ENCODE measurements at regions not wholly inside any gene's neighbourhood (a gene's known extent, or its start where the extent isn't known, plus 50 kb on each side); places are given as distances from the start of the nearest gene placed in this dataset.

- H3K4me3 ChIP-seq (ENCODE audit: low read length in 2 of 2): no peak overlapping the region
- H2BK5ac ChIP-seq (ENCODE audit: low read length): no peak overlapping the region
- H3K79me1 ChIP-seq (ENCODE audit: low read depth, low read length): no peaks in the 10 kb centered on the region
- H4K91ac ChIP-seq (ENCODE audit: low read depth, low read length, poor library complexity): no peak overlapping the region
- H3K36me3 ChIP-seq (replicated peaks in 1 of 2; ENCODE audit: control insufficient read depth in 2 of 2, insufficient read depth in 2 of 2, low read length in 2 of 2): no peaks in the 10 kb centered on the region
- H4K8ac ChIP-seq (ENCODE audit: low read depth, low read length): no peak overlapping the region
- H3K14ac ChIP-seq (ENCODE audit: low read length): no peak overlapping the region
- no peak overlapping the region for H3K4ac ChIP-seq (ENCODE audit: low read length)
- H3K23ac ChIP-seq (ENCODE audit: low read depth, low read length, poor library complexity): no peak overlapping the region
- no peaks in the 10 kb centered on the region for H3K9me3 ChIP-seq (replicated peaks in 1 of 2; ENCODE audit: control insufficient read depth in 2 of 2, insufficient read depth in 1 of 2, low read depth in 1 of 2, low read length in 2 of 2)
- no peak for DNase-seq (ENCODE audit: low spot score)
- H3K4me1 ChIP-seq (ENCODE audit: control insufficient read depth in 2 of 2, insufficient read depth in 1 of 2, low read depth in 1 of 2, low read length in 2 of 2): peaks cover 0 to 6% of the 10 kb centered on the region in 2 donors
- no peak overlapping the region for H2BK120ac ChIP-seq (ENCODE audit: low read depth, low read length)
- no peaks in the 10 kb centered on the region for H3K27me3 ChIP-seq (ENCODE audit: control insufficient read depth in 3 of 3, insufficient read depth in 3 of 3, low read depth in 1 of 3, low read length in 3 of 3)
- H2AFZ ChIP-seq (ENCODE audit: low read length): no peak overlapping the region
- H2AK5ac ChIP-seq (ENCODE audit: low read depth, low read length): no peak overlapping the region
- no peak overlapping the region for H3K4me2 ChIP-seq (ENCODE audit: insufficient read depth, low read length, poor library complexity, severe bottlenecking)
- H3K27ac ChIP-seq (replicated peaks; ENCODE audit: low read length): no peak overlapping the region
- H2BK12ac ChIP-seq (ENCODE audit: low read length): no peak overlapping the region
- H3K9ac ChIP-seq (ENCODE audit: low read depth, low read length, poor library complexity): no peak overlapping the region
- H2BK15ac ChIP-seq (ENCODE audit: low read length): no peak overlapping the region
- no peak overlapping the region for H3K18ac ChIP-seq (ENCODE audit: low read length)
Measured at GRCh38 chr6:53989504-53989903, 121.7 kb upstream of the MLIP start.

GRCh38 chr6:53992522-53992921 is 118.7 kb upstream of the MLIP start:
- Histone ChIP-seq H3K14ac (ENCODE audit: low read length) (no peak overlapping the region), H4K8ac (ENCODE audit: low read depth, low read length) (no peak overlapping the region), H2BK120ac (ENCODE audit: low read depth, low read length) (no peak overlapping the region), H3K4me3 (ENCODE audit: low read length in 2 of 2) (no peak overlapping the region), H3K27ac (replicated peaks; ENCODE audit: low read length) (no peak overlapping the region), H4K91ac (ENCODE audit: low read depth, low read length, poor library complexity) (no peak overlapping the region), H3K79me1 (ENCODE audit: low read depth, low read length) (no peaks in the 10 kb centered on the region), H3K4me1 (ENCODE audit: control insufficient read depth in 2 of 2, insufficient read depth in 1 of 2, low read depth in 1 of 2, low read length in 2 of 2) (peaks cover 0 to 4% of the 10 kb centered on the region in 2 donors), H3K4me2 (ENCODE audit: insufficient read depth, low read length, poor library complexity, severe bottlenecking) (no peak overlapping the region), H3K23ac (ENCODE audit: low read depth, low read length, poor library complexity) (no peak overlapping the region), H3K18ac (ENCODE audit: low read length) (no peak overlapping the region), H3K4ac (ENCODE audit: low read length) (no peak overlapping the region), H3K27me3 (ENCODE audit: control insufficient read depth in 3 of 3, insufficient read depth in 3 of 3, low read depth in 1 of 3, low read length in 3 of 3) (no peaks in the 10 kb centered on the region), H2AFZ (ENCODE audit: low read length) (no peak overlapping the region), H3K9ac (ENCODE audit: low read depth, low read length, poor library complexity) (no peak overlapping the region), H2BK5ac (ENCODE audit: low read length) (no peak overlapping the region), H2BK15ac (ENCODE audit: low read length) (no peak overlapping the region), H2BK12ac (ENCODE audit: low read length) (no peak overlapping the region), H3K9me3 (replicated peaks in 1 of 2; ENCODE audit: control insufficient read depth in 2 of 2, insufficient read depth in 1 of 2, low read depth in 1 of 2, low read length in 2 of 2) (no peaks in the 10 kb centered on the region), H2AK5ac (ENCODE audit: low read depth, low read length) (no peak overlapping the region), H3K36me3 (replicated peaks in 1 of 2; ENCODE audit: control insufficient read depth in 2 of 2, insufficient read depth in 2 of 2, low read length in 2 of 2) (no peaks in the 10 kb centered on the region)
- WGBS, 2 donors (ENCODE audit: extremely low coverage in 2 of 2, insufficient read length in 2 of 2, insufficient replicate concordance in 1 of 2): no CpG with 5 or more reads among the region's 3 CpGs
- DNase-seq (ENCODE audit: low spot score): no peak

DNA sequence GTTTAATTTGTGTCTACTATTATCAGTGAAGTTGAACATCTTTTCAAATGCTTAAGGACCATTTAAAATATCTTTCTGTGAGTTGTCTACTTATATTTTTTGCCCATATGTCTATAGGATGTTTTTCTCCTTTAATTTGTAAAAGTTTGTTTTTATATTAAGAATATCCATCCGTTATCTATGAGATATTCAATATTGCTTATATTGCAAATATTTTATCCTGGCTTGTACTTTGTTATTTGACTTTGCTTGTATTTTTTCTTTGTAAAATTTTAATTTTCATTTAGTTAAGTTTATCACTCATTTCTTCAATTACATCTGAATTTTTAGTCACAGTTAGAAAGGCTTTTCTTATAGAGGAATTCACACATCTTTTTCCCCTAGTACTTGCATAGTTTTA is 117.0 kb upstream of the MLIP start:
- no peak for DNase-seq (ENCODE audit: low spot score)
- H2BK12ac ChIP-seq (ENCODE audit: low read length): no peak overlapping the region
- no peak overlapping the region for H2AK5ac ChIP-seq (ENCODE audit: low read depth, low read length)
- H3K27me3 ChIP-seq (ENCODE audit: control insufficient read depth in 3 of 3, insufficient read depth in 3 of 3, low read depth in 1 of 3, low read length in 3 of 3): no peaks in the 10 kb centered on the region
- no peaks in the 10 kb centered on the region for H3K36me3 ChIP-seq (replicated peaks in 1 of 2; ENCODE audit: control insufficient read depth in 2 of 2, insufficient read depth in 2 of 2, low read length in 2 of 2)
- H3K4me1 ChIP-seq (ENCODE audit: control insufficient read depth in 2 of 2, insufficient read depth in 1 of 2, low read depth in 1 of 2, low read length in 2 of 2): peaks cover 0 to 4% of the 10 kb centered on the region in 2 donors
- no peak overlapping the region for H3K27ac ChIP-seq (replicated peaks; ENCODE audit: low read length)
- H2BK120ac ChIP-seq (ENCODE audit: low read depth, low read length): no peak overlapping the region
- H3K18ac ChIP-seq (ENCODE audit: low read length): no peak overlapping the region
- no peaks in the 10 kb centered on the region for H3K9me3 ChIP-seq (replicated peaks in 1 of 2; ENCODE audit: control insufficient read depth in 2 of 2, insufficient read depth in 1 of 2, low read depth in 1 of 2, low read length in 2 of 2)
- no peak overlapping the region for H2BK15ac ChIP-seq (ENCODE audit: low read length)
- H4K8ac ChIP-seq (ENCODE audit: low read depth, low read length): no peak overlapping the region
- H2BK5ac ChIP-seq (ENCODE audit: low read length): no peak overlapping the region
- H3K4me3 ChIP-seq (ENCODE audit: low read length in 2 of 2): no peak overlapping the region
- H3K9ac ChIP-seq (ENCODE audit: low read depth, low read length, poor library complexity): no peak overlapping the region
- no peak overlapping the region for H3K23ac ChIP-seq (ENCODE audit: low read depth, low read length, poor library complexity)
- no peaks in the 10 kb centered on the region for H3K79me1 ChIP-seq (ENCODE audit: low read depth, low read length)
- H3K14ac ChIP-seq (ENCODE audit: low read length): no peak overlapping the region
- H2AFZ ChIP-seq (ENCODE audit: low read length): no peak overlapping the region
- H4K91ac ChIP-seq (ENCODE audit: low read depth, low read length, poor library complexity): no peak overlapping the region
- H3K4me2 ChIP-seq (ENCODE audit: insufficient read depth, low read length, poor library complexity, severe bottlenecking): no peak overlapping the region
- no CpG with 5 or more reads among the region's 1 CpG for WGBS, 2 donors (ENCODE audit: extremely low coverage in 2 of 2, insufficient read length in 2 of 2, insufficient replicate concordance in 1 of 2)
- H3K4ac ChIP-seq (ENCODE audit: low read length): no peak overlapping the region

GRCh38 chr6:53995935-53996334 is 115.3 kb upstream of the MLIP start:
- Histone ChIP-seq H2BK5ac (ENCODE audit: low read length) (no peak overlapping the region), H3K23ac (ENCODE audit: low read depth, low read length, poor library complexity) (no peak overlapping the region), H3K4me2 (ENCODE audit: insufficient read depth, low read length, poor library complexity, severe bottlenecking) (no peak overlapping the region), H3K27me3 (ENCODE audit: control insufficient read depth in 3 of 3, insufficient read depth in 3 of 3, low read depth in 1 of 3, low read length in 3 of 3) (no peaks in the 10 kb centered on the region), H2BK120ac (ENCODE audit: low read depth, low read length) (no peak overlapping the region), H2AFZ (ENCODE audit: low read length) (no peak overlapping the region), H3K4me1 (ENCODE audit: control insufficient read depth in 2 of 2, insufficient read depth in 1 of 2, low read depth in 1 of 2, low read length in 2 of 2) (no peaks in the 10 kb centered on the region), H3K4ac (ENCODE audit: low read length) (no peak overlapping the region), H2AK5ac (ENCODE audit: low read depth, low read length) (no peak overlapping the region), H3K79me1 (ENCODE audit: low read depth, low read length) (no peaks in the 10 kb centered on the region), H4K8ac (ENCODE audit: low read depth, low read length) (no peak overlapping the region), H3K18ac (ENCODE audit: low read length) (no peak overlapping the region), H3K14ac (ENCODE audit: low read length) (no peak overlapping the region), H2BK12ac (ENCODE audit: low read length) (no peak overlapping the region), H3K36me3 (replicated peaks in 1 of 2; ENCODE audit: control insufficient read depth in 2 of 2, insufficient read depth in 2 of 2, low read length in 2 of 2) (no peaks in the 10 kb centered on the region), H4K91ac (ENCODE audit: low read depth, low read length, poor library complexity) (no peak overlapping the region), H3K9ac (ENCODE audit: low read depth, low read length, poor library complexity) (no peak overlapping the region), H3K4me3 (ENCODE audit: low read length in 2 of 2) (no peak overlapping the region), H3K27ac (replicated peaks; ENCODE audit: low read length) (no peak overlapping the region), H2BK15ac (ENCODE audit: low read length) (no peak overlapping the region), H3K9me3 (replicated peaks in 1 of 2; ENCODE audit: control insufficient read depth in 2 of 2, insufficient read depth in 1 of 2, low read depth in 1 of 2, low read length in 2 of 2) (no peaks in the 10 kb centered on the region)
- no peak for DNase-seq (ENCODE audit: low spot score)
- WGBS, 2 donors (ENCODE audit: extremely low coverage in 2 of 2, insufficient read length in 2 of 2, insufficient replicate concordance in 1 of 2): no CpG with 5 or more reads among the region's 4 CpGs
